ENCODE measurements at regions not wholly inside any gene's neighbourhood (a gene's known extent, or its start where the extent isn't known, plus 50 kb on each side); places are given as distances from the start of the nearest gene placed in this dataset.

GRCh38 chr6:155646443-155646842 is 190.8 kb upstream of the NOX3 start:
- TF ChIP-seq CTCF (IDR thresholded peaks at IDR 0.05) (no peak), EZH2 (IDR thresholded peaks at IDR 0.05) (no peak), EZH2phosphoT487 (IDR thresholded peaks at IDR 0.05) (no peak)

Measured in neural progenitor cell (in vitro differentiated cells).